IMR-90 (cell line): ENCODE measurements at regions not wholly inside any gene's neighbourhood (a gene's known extent, or its start where the extent isn't known, plus 50 kb on each side); places are given as distances from the start of the nearest gene placed in this dataset.

Experiments used
- FOS ChIP-seq: fragments of 150-350 bp; IDR thresholded peaks from 2 replicates; pipeline ENCODE4 v1.6.1; 2016; ENCODE audit warnings: low read depth, low read length
- MAFK ChIP-seq: IDR thresholded peaks from 2 replicates; pipeline ENCODE4 v1.6.1; 2012; ENCODE audit warnings: low read depth, low read length, improper control_type of control experiment
- MXI1 ChIP-seq: IDR thresholded peaks from 2 replicates; pipeline ENCODE4 v1.6.1; 2012; ENCODE audit warnings: low read depth, mild to moderate bottlenecking, low read length, moderate library complexity, borderline replicate concordance
- NFE2L2 ChIP-seq: fragments of 150-350 bp; IDR thresholded peaks from 2 replicates; pipeline ENCODE4 v1.6.1; 2016; ENCODE audit warnings: low read depth, mild to moderate bottlenecking, low read length
- POLR2A ChIP-seq: IDR thresholded peaks from 2 replicates; pipeline ENCODE4 v1.6.1; 2012; ENCODE audit warnings: mild to moderate bottlenecking, low read depth, low read length
- RAD21 ChIP-seq: IDR thresholded peaks from 2 replicates; pipeline ENCODE4 v1.6.1; 2012; ENCODE audit warnings: low read length, improper control_type of control experiment
- RCOR1 ChIP-seq: IDR thresholded peaks from 2 replicates; pipeline ENCODE4 v1.6.1; 2012; ENCODE audit warnings: mild to moderate bottlenecking, low read length, improper control_type of control experiment; ENCODE audit not compliant: insufficient replicate concordance
- RFX5 ChIP-seq: IDR thresholded peaks from 2 replicates; pipeline ENCODE4 v1.8.0; 2012; ENCODE audit warnings: low read depth, mild to moderate bottlenecking, low read length, moderate library complexity
- SMC3 ChIP-seq: fragments of 150-350 bp; IDR thresholded peaks from 2 replicates; pipeline ENCODE4 v1.6.1; 2016; ENCODE audit warnings: low read depth, mild to moderate bottlenecking, antibody characterized with exemption, low read length, moderate library complexity
- TF ChIP-seq, protein P1 (sequence below): conservative IDR thresholded peaks from 2 replicates; pipeline ENCODE4 v1.5.1; 2012; ENCODE audit warnings: mild to moderate bottlenecking, low read depth, low read length, improper control_type of control experiment
- TF ChIP-seq, protein P2 (sequence below): fragments of 150-350 bp; IDR thresholded peaks from 2 replicates; pipeline ENCODE4 v1.6.1; 2017; ENCODE audit warnings: mild to moderate bottlenecking, antibody characterized with exemption, low read length, low read depth

DNA sequence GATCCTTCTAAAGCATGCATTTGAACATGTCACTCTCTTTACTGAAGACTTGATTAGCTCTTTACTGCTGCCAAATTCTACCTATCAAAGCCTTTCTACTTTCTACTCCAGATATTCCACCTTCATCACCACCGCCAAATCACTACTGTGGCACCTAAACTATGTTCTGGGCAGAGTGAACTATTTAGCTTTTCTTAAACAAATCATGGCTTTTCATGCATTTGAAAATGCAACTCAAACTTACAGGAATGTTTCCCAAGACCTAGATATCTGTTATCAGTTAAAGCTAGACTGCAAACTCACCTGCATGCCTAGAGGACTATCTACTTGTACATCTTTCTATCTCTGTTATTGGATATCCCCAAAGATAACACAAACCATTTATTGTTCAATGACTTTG lies 109.3 kb downstream of the MAFB start:
- TF ChIP-seq MAFK (no peak), RFX5 (no peak), POLR2A (no peak), FOS (no peak), RCOR1 (no peak), RAD21 (no peak), MXI1 (no peak), SMC3 (no peak), NFE2L2 (no peak)
- TF ChIP-seq, protein P1, sequence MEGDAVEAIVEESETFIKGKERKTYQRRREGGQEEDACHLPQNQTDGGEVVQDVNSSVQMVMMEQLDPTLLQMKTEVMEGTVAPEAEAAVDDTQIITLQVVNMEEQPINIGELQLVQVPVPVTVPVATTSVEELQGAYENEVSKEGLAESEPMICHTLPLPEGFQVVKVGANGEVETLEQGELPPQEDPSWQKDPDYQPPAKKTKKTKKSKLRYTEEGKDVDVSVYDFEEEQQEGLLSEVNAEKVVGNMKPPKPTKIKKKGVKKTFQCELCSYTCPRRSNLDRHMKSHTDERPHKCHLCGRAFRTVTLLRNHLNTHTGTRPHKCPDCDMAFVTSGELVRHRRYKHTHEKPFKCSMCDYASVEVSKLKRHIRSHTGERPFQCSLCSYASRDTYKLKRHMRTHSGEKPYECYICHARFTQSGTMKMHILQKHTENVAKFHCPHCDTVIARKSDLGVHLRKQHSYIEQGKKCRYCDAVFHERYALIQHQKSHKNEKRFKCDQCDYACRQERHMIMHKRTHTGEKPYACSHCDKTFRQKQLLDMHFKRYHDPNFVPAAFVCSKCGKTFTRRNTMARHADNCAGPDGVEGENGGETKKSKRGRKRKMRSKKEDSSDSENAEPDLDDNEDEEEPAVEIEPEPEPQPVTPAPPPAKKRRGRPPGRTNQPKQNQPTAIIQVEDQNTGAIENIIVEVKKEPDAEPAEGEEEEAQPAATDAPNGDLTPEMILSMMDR = no peak
- TF ChIP-seq, protein P2, sequence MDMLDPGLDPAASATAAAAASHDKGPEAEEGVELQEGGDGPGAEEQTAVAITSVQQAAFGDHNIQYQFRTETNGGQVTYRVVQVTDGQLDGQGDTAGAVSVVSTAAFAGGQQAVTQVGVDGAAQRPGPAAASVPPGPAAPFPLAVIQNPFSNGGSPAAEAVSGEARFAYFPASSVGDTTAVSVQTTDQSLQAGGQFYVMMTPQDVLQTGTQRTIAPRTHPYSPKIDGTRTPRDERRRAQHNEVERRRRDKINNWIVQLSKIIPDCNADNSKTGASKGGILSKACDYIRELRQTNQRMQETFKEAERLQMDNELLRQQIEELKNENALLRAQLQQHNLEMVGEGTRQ = no peak
